Lower leg skin (tissue), 4 donors: ENCODE measurements at regions not wholly inside any gene's neighbourhood (a gene's known extent, or its start where the extent isn't known, plus 50 kb on each side); places are given as distances from the start of the nearest gene placed in this dataset.

Source experiments
- DNase-seq, 2 donors: peaks; one replicate each; pipeline ENCODE4 v3.0.0-alpha.2; 2019; ENCODE audit warnings: low spot score in 2 of 2
- H3K4me3 ChIP-seq: fragments of 200-600 bp; sonication (generic); 2 replicates; pipeline ENCODE4 v1.5.1; 2017; ENCODE audit warnings: mild to moderate bottlenecking, low read depth; ENCODE audit not compliant: poor library complexity, severe bottlenecking
- POLR2A ChIP-seq, 2 donors: fragments of 450-650 bp; IDR thresholded peaks; one replicate each; pipeline ENCODE4 v1.6.1; 2016 to 2017; ENCODE audit warnings: antibody characterized with exemption in 2 of 2, mild to moderate bottlenecking in 1 of 2, moderate library complexity in 1 of 2
- WGBS, 2 donors: methylation state at CpG; one replicate each; pipeline ENCODE4 v1.1.5; 2018; 5-methylcytosine and 5-hydroxymethylcytosine counted together
- intact Hi-C: fragments of 100-400 bp; cut with DNase I; formaldehyde crosslinking; loops from one replicate; pipeline ENCODE4 v1.15.0; 2023; ENCODE audit warnings: low total_unique reads
- TF ChIP-seq, protein P1 (sequence below), 3 donors: fragments of 450-650 bp; IDR thresholded peaks; one replicate each; pipeline ENCODE4 v1.5.1; 2016; ENCODE audit warnings: antibody characterized with exemption in 3 of 3, mild to moderate bottlenecking in 3 of 3, moderate library complexity in 2 of 3

DNA sequence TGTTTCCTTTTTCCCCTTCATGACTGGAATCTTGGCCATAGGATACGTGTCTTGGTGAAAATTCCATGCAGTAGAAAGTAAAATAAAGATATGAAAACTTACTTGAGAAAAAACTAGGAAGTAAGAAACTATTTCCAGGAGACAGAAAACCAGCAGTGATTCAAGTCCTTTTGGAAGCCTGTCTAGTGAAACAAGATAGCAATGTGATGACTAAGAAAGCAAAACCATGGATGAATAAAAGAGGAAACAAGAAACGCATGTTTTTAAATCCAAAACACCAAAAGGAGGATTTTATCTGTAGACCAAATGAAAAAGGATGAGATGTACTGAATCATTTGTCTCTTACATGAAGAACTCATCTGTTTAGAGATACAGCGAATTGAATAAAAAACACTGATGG is 1430.0 kb downstream of the ARAP2 start:
- DNase-seq = no peak
- H3K4me3 ChIP-seq = no peak overlapping the region
- intact Hi-C loops = no loop called here
- WGBS, 2 donors = 77 to 80% methylated on average over 3 of the region's 3 CpGs
- TF ChIP-seq, protein P1, sequence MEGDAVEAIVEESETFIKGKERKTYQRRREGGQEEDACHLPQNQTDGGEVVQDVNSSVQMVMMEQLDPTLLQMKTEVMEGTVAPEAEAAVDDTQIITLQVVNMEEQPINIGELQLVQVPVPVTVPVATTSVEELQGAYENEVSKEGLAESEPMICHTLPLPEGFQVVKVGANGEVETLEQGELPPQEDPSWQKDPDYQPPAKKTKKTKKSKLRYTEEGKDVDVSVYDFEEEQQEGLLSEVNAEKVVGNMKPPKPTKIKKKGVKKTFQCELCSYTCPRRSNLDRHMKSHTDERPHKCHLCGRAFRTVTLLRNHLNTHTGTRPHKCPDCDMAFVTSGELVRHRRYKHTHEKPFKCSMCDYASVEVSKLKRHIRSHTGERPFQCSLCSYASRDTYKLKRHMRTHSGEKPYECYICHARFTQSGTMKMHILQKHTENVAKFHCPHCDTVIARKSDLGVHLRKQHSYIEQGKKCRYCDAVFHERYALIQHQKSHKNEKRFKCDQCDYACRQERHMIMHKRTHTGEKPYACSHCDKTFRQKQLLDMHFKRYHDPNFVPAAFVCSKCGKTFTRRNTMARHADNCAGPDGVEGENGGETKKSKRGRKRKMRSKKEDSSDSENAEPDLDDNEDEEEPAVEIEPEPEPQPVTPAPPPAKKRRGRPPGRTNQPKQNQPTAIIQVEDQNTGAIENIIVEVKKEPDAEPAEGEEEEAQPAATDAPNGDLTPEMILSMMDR (IDR thresholded peaks at IDR 0.05) = no peak
- no peak for TF ChIP-seq POLR2A (IDR thresholded peaks at IDR 0.05)

DNA sequence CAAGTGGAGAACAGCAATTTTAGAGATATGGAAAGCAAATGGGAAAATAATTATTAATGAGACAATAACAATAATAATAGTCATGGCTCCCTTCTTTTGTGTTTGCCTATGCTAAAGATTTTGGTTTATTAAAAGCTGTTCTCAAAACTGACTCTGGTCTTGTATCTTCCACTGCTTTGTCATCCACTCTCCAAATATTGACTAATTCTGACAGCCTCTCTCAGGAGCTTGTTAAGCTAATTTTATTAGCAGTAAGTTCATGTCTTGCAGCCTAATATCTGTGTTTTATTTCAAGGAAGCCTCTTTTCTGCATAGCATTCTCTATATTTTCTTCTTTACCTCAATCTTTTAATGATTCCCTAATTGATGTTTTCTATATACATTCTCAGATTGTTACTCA is 1419.8 kb downstream of the ARAP2 start:
- H3K4me3 ChIP-seq = no peak overlapping the region
- TF ChIP-seq, protein P1 (IDR thresholded peaks at IDR 0.05) = no peak
- TF ChIP-seq POLR2A (IDR thresholded peaks at IDR 0.05) = no peak
- no peak for DNase-seq
- intact Hi-C loops = no loop called here

DNA sequence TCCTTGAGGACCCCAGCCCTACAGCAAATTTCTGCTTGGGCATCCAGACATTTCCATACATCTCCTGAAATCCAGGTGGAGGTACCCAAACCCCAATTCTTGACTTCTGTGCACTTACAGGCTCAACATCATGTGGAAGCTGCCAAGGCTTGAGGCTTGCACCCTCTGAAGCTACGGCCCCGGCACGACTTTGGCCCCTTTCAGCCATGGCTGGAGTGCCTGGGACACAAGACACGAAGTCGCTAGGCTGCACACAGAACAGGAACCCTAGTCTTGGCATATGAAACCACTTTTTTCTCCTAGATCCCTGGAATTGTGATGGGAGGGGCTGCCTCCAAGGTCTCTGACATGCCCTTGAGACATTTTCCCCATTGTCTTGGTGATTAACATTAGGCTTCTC is 1417.7 kb downstream of the ARAP2 start:
- TF ChIP-seq, protein P1 (IDR thresholded peaks at IDR 0.05) = no peak
- no peak for TF ChIP-seq POLR2A (IDR thresholded peaks at IDR 0.05)
- WGBS, 2 donors = 89 to 94% methylated on average over 5 of the region's 5 CpGs
- DNase-seq = no peak
- intact Hi-C loops = no loop called here
- no peak overlapping the region for H3K4me3 ChIP-seq

DNA sequence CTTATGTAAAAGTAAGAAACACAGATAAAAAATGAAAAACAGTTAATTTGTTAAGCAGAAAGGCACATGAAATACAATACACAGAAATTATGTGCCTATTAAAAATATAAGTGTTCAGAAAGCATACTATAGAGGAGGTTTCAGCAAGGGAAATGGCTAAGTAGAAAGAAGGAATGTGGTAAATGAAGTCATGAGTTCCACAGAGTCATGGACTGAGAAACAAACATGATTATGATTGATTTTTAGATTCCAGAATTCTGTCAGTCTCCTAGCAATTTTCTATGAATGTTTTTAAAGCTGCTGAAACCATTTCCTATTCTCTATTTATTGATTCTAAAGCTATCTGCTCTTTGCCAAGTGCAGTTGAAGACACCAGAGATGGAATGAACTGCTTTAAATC is 1398.4 kb downstream of the ARAP2 start:
- DNase-seq = no peak
- intact Hi-C loops = no loop called here
- TF ChIP-seq POLR2A (IDR thresholded peaks at IDR 0.05) = no peak
- TF ChIP-seq, protein P1 (IDR thresholded peaks at IDR 0.05) = no peak
- H3K4me3 ChIP-seq = no peak overlapping the region

DNA sequence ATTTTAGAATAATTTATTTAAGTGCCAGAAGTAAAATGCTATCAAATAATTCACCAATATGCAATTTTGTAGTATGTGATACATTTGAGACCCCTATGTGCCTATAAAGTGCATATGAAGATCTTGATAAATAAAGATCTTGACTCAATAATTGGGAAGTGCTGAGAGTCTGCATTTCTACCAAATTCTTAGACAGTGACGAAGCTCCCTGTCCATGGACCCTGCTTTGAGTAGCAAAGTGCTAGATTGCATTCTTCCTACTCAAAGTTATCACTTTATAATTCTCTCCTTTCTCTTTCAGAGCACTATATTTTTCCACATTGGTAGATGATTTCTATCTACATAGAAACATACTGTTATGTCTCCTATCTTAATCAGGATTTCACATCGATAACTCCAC is 1393.9 kb downstream of the ARAP2 start:
- intact Hi-C loops = no loop called here
- no peak for DNase-seq
- WGBS, 2 donors = 47 to 68% methylated on average over 2 of the region's 2 CpGs
- no peak overlapping the region for H3K4me3 ChIP-seq
- no peak for TF ChIP-seq POLR2A (IDR thresholded peaks at IDR 0.05)
- TF ChIP-seq, protein P1 (IDR thresholded peaks at IDR 0.05) = no peak

DNA sequence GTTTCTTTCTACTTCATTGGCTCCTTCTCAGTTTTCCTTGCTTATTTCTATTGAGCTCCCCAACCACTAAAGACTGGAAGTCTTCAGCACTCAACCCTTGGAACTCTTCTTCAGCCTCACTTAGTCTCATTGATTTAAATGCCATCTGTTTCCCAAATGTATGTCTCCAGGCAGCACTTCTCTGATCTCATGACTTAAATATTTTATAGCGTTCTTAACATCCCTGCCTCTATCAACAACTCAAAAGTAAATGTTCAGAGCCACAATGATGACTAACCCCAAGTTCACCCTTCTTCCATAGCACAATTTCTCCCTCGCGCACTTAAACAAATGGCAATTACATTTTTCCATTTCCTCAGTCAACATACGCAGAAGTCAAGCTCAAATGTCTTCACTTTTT is 1393.3 kb downstream of the ARAP2 start:
- 37 to 46% methylated on average over 4 of the region's 4 CpGs for WGBS, 2 donors
- no peak for DNase-seq
- H3K4me3 ChIP-seq = no peak overlapping the region
- TF ChIP-seq POLR2A (IDR thresholded peaks at IDR 0.05) = no peak
- TF ChIP-seq, protein P1 (IDR thresholded peaks at IDR 0.05) = no peak
- intact Hi-C loops = no loop called here
